Upper lobe of left lung (tissue), 6 donors: ENCODE measurements at regions not wholly inside any gene's neighbourhood (a gene's known extent, or its start where the extent isn't known, plus 50 kb on each side); places are given as distances from the start of the nearest gene placed in this dataset.
"Not testable (repeated sequence)": the region's sequence is repeated elsewhere in the genome, so short reads cannot be mapped to it uniquely, and the experiment has no call there.

Experiments used
- ATAC-seq, 2 donors: fragments of 200-7000 bp; cut with Tn5 transposase; one replicate each; pipeline ENCODE4 v1.9.1; 2022; ENCODE audit warnings: mild to moderate bottlenecking in 2 of 2, moderate library complexity in 2 of 2; ENCODE audit not compliant: low FRiP score in 2 of 2
- DNase-seq, 2 donors: peaks; one replicate each; pipeline ENCODE4 v3.0.0-alpha.2; 2019 to 2020
- H3K27ac ChIP-seq, 4 donors: fragments of 200-600 bp; sonication (generic); one replicate each; pipeline ENCODE4 v1.5.1; 2016 to 2019
- H3K27me3 ChIP-seq, 4 donors: fragments of 200-600 bp; sonication (generic); one replicate each; pipeline ENCODE4 v1.5.1; 2017 to 2019
- H3K36me3 ChIP-seq, 4 donors: fragments of 200-600 bp; sonication (generic); one replicate each; pipeline ENCODE4 v1.5.1; 2016 to 2019
- H3K4me1 ChIP-seq, 4 donors: fragments of 200-600 bp; sonication (generic); one replicate each; pipeline ENCODE4 v1.5.1; 2018 to 2019
- H3K4me3 ChIP-seq, 4 donors: fragments of 200-600 bp; sonication (generic); one replicate each; pipeline ENCODE4 v1.5.1; 2017 to 2019; ENCODE audit warnings: mild to moderate bottlenecking in 2 of 4, moderate library complexity in 1 of 4
- H3K9me3 ChIP-seq, 4 donors: fragments of 200-600 bp; sonication (generic); one replicate each; pipeline ENCODE4 v1.5.1; 2018 to 2019
- CTCF ChIP-seq, 6 experiments: fragments of 450-650 bp in 4 of 6; fragments of 200-600 bp in 2 of 6; sonication (generic) in 2 of 6; IDR thresholded peaks; one replicate each; pipeline ENCODE4 v1.5.1; 2016 to 2019; ENCODE audit warnings: antibody characterized with exemption in 6 of 6
- EP300 ChIP-seq, 4 donors: sonication (generic); formaldehyde crosslinking; IDR thresholded peaks; one replicate each; pipeline ENCODE4 v1.5.1; 2017; ENCODE audit warnings: antibody characterized with exemption in 4 of 4, control low read depth in 2 of 4
- POLR2A ChIP-seq, 4 donors: fragments of 450-650 bp; IDR thresholded peaks; one replicate each; pipeline ENCODE4 v1.5.1; 2016 to 2017; ENCODE audit warnings: antibody characterized with exemption in 4 of 4, mild to moderate bottlenecking in 2 of 4
- POLR2AphosphoS5 ChIP-seq, 2 donors: sonication (generic); formaldehyde crosslinking; IDR thresholded peaks; one replicate each; pipeline ENCODE4 v1.5.1; 2017; ENCODE audit warnings: antibody characterized with exemption in 2 of 2
- WGBS, 2 donors: methylation state at CpG; one replicate each; pipeline ENCODE4 v1.1.5; 2017 to 2018; 5-methylcytosine and 5-hydroxymethylcytosine counted together
- donor health status: DM: no; HTN: no; CAD: no; lungs with moderate emphysema.
- donor health status: DM: no; HTN: yes; CAD: no; lungs with severe emphysema.

GRCh38 chrX:40373641-40374040 is 207.1 kb upstream of the ATP6AP2 start:
- no peaks in the 10 kb centered on the region for H3K4me1 ChIP-seq
- H3K27me3 ChIP-seq: no peaks in the 10 kb centered on the region
- H3K4me3 ChIP-seq: no peak overlapping the region

GRCh38 chrX:40373025-40373424 is 207.7 kb upstream of the ATP6AP2 start:
- no peaks in the 10 kb centered on the region for H3K27me3 ChIP-seq
- WGBS, 2 donors: 80 to 99% methylated on average over 4 of the region's 4 CpGs
- H3K9me3 ChIP-seq: peaks cover 0 to 9% (median 0%) of the 10 kb centered on the region in 4 donors
- H3K4me1 ChIP-seq: no peaks in the 10 kb centered on the region
- DNase-seq (no peak), ATAC-seq (no peak)
- no peaks in the 10 kb centered on the region for H3K36me3 ChIP-seq
- H3K27ac ChIP-seq: no peak overlapping the region
- TF ChIP-seq POLR2A (IDR thresholded peaks at IDR 0.05) (no peak), POLR2AphosphoS5 (IDR thresholded peaks at IDR 0.05) (no peak)
- H3K4me3 ChIP-seq: no peak overlapping the region

More at GRCh38 chrX:40373641-40374040, 207.1 kb upstream of the ATP6AP2 start:
- H3K9me3 ChIP-seq: peaks cover 0 to 12% (median 0%) of the 10 kb centered on the region in 4 donors
- ATAC-seq (no peak), DNase-seq (no peak)
- no peaks in the 10 kb centered on the region for H3K36me3 ChIP-seq
- TF ChIP-seq POLR2A (IDR thresholded peaks at IDR 0.05): no peak
- no peak for TF ChIP-seq CTCF (IDR thresholded peaks at IDR 0.05)
- no peak for TF ChIP-seq EP300 (IDR thresholded peaks at IDR 0.05)
- TF ChIP-seq POLR2AphosphoS5 (IDR thresholded peaks at IDR 0.05): no peak
- H3K27ac ChIP-seq: no peak overlapping the region

GRCh38 chrX:40371376-40371775 is 209.4 kb upstream of the ATP6AP2 start:
- WGBS, 2 donors: 79 to 100% methylated on average over 1 to 6 of the region's 6 CpGs
- Histone ChIP-seq H3K27ac (no peak overlapping the region), H3K4me3 (no peak overlapping the region), H3K36me3 (no peaks in the 10 kb centered on the region), H3K9me3 (peaks cover 0 to under 1% (median 0%) of the 10 kb centered on the region in 4 donors), H3K27me3 (no peaks in the 10 kb centered on the region), H3K4me1 (no peaks in the 10 kb centered on the region)
- ATAC-seq: no peak
- no peak for TF ChIP-seq EP300 (IDR thresholded peaks at IDR 0.05)
- TF ChIP-seq POLR2A (IDR thresholded peaks at IDR 0.05): no peak
- DNase-seq: no peak

- Histone ChIP-seq H3K36me3 (no peaks in the 10 kb centered on the region), H3K27me3 (no peaks in the 10 kb centered on the region), H3K27ac (no peak overlapping the region), H3K9me3 (peaks cover 0 to 14% (median 0%) of the 10 kb centered on the region in 4 donors), H3K4me1 (no peaks in the 10 kb centered on the region), H3K4me3 (no peak overlapping the region)
- 82 to 84% methylated on average over 5 to 6 of the region's 6 CpGs for WGBS, 2 donors
- ATAC-seq (no peak), DNase-seq (no peak)
- TF ChIP-seq POLR2A (IDR thresholded peaks at IDR 0.05): no peak
Observed at GRCh38 chrX:40368611-40369061, 212.1 kb upstream of the ATP6AP2 start.

GRCh38 chrX:40366661-40367060 is 214.1 kb upstream of the ATP6AP2 start:
- Histone ChIP-seq H3K9me3 (peaks cover 0 to 14% (median 0%) of the 10 kb centered on the region in 4 donors), H3K27ac (no peak overlapping the region), H3K4me3 (no peak overlapping the region), H3K36me3 (no peaks in the 10 kb centered on the region), H3K27me3 (no peaks in the 10 kb centered on the region), H3K4me1 (no peaks in the 10 kb centered on the region)
- TF ChIP-seq CTCF (IDR thresholded peaks at IDR 0.05) (no peak), EP300 (IDR thresholded peaks at IDR 0.05) (no peak), POLR2A (IDR thresholded peaks at IDR 0.05) (no peak), POLR2AphosphoS5 (IDR thresholded peaks at IDR 0.05) (no peak)
- ATAC-seq (no peak), DNase-seq (no peak)
- 67 to 74% methylated on average over 3 of the region's 3 CpGs for WGBS, 2 donors

GRCh38 chrX:40362291-40362690 is 218.5 kb upstream of the ATP6AP2 start:
- DNase-seq, H3K4me1 ChIP-seq, H3K4me3 ChIP-seq, H3K27ac ChIP-seq, H3K36me3 ChIP-seq, H3K27me3 ChIP-seq, ATAC-seq: not testable (repeated sequence)
- WGBS, 2 donors: 81 to 86% methylated on average over 14 of the region's 14 CpGs
- peaks cover 0 to 20% (median 0%) of the 10 kb centered on the region in 4 donors for H3K9me3 ChIP-seq

- no peak for TF ChIP-seq CTCF (IDR thresholded peaks at IDR 0.05)
- no peak for TF ChIP-seq POLR2A (IDR thresholded peaks at IDR 0.05)
- TF ChIP-seq POLR2AphosphoS5 (IDR thresholded peaks at IDR 0.05): no peak
- no peak for TF ChIP-seq EP300 (IDR thresholded peaks at IDR 0.05)
- ATAC-seq (no peak), DNase-seq (peak in 1 of 2 donors; percentile 52)
- WGBS, 2 donors: 92 to 98% methylated on average over 15 to 24 of the region's 24 CpGs
- Histone ChIP-seq H3K9me3 (peaks cover 0 to 11% (median 0%) of the 10 kb centered on the region in 4 donors), H3K4me3 (no peak overlapping the region), H3K4me1 (no peaks in the 10 kb centered on the region), H3K36me3 (no peaks in the 10 kb centered on the region), H3K27me3 (no peaks in the 10 kb centered on the region), H3K27ac (no peak overlapping the region)
Observed at GRCh38 chrX:40360557-40360956, 220.2 kb upstream of the ATP6AP2 start.
